Uterus (tissue), 2 donors: ENCODE measurements at regions not wholly inside any gene's neighbourhood (a gene's known extent, or its start where the extent isn't known, plus 50 kb on each side); places are given as distances from the start of the nearest gene placed in this dataset.

Experiments used
- POLR2A ChIP-seq, 2 donors: fragments of 450-650 bp; IDR thresholded peaks; one replicate each; pipeline ENCODE4 v1.6.1; 2016; ENCODE audit warnings: antibody characterized with exemption in 2 of 2, mild to moderate bottlenecking in 1 of 2, moderate library complexity in 1 of 2
- TF ChIP-seq, protein P1 (sequence below), 4 experiments: fragments of 200-600 bp in 2 of 4; fragments of 450-650 bp in 2 of 4; sonication (generic) in 2 of 4; IDR thresholded peaks; one replicate each; pipeline ENCODE4 v1.5.1; 2016 to 2019; ENCODE audit warnings: antibody characterized with exemption in 4 of 4, mild to moderate bottlenecking in 2 of 4, moderate library complexity in 1 of 4

GRCh38 chr6:85360794-85361642, 88.9 kb upstream of the NT5E start:
- TF ChIP-seq POLR2A (IDR thresholded peaks at IDR 0.05) = no peak
- TF ChIP-seq, protein P1, sequence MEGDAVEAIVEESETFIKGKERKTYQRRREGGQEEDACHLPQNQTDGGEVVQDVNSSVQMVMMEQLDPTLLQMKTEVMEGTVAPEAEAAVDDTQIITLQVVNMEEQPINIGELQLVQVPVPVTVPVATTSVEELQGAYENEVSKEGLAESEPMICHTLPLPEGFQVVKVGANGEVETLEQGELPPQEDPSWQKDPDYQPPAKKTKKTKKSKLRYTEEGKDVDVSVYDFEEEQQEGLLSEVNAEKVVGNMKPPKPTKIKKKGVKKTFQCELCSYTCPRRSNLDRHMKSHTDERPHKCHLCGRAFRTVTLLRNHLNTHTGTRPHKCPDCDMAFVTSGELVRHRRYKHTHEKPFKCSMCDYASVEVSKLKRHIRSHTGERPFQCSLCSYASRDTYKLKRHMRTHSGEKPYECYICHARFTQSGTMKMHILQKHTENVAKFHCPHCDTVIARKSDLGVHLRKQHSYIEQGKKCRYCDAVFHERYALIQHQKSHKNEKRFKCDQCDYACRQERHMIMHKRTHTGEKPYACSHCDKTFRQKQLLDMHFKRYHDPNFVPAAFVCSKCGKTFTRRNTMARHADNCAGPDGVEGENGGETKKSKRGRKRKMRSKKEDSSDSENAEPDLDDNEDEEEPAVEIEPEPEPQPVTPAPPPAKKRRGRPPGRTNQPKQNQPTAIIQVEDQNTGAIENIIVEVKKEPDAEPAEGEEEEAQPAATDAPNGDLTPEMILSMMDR (IDR thresholded peaks at IDR 0.05) = no peak
